ENCODE measurements at regions not wholly inside any gene's neighbourhood (a gene's known extent, or its start where the extent isn't known, plus 50 kb on each side); places are given as distances from the start of the nearest gene placed in this dataset.
A peak's percentile ranks its signal among the peaks of the same experiment; 100 is the strongest.
"Not testable (repeated sequence)": the region's sequence is repeated elsewhere in the genome, so short reads cannot be mapped to it uniquely, and the experiment has no call there.

GRCh38 chr7:80028717-80029116 lies 105.9 kb upstream of the GNAI1 start:
- no peak for DNase-seq (ENCODE audit: low spot score)
- H3K36me3 ChIP-seq: no peaks in the 10 kb centered on the region
- H3K4me3 ChIP-seq: no peak overlapping the region
- H3K9me3 ChIP-seq: no peaks in the 10 kb centered on the region
- H3K27me3 ChIP-seq: no peaks in the 10 kb centered on the region
- no peak for TF ChIP-seq CTCF (IDR thresholded peaks at IDR 0.05)
- no peak overlapping the region for H3K27ac ChIP-seq
- no peaks in the 10 kb centered on the region for H3K4me1 ChIP-seq

- no peak overlapping the region for H3K4me3 ChIP-seq
- H3K36me3 ChIP-seq: no peaks in the 10 kb centered on the region
- H3K9me3 ChIP-seq: no peaks in the 10 kb centered on the region
- H3K27me3 ChIP-seq: no peaks in the 10 kb centered on the region
- H3K4me1 ChIP-seq: no peaks in the 10 kb centered on the region
- H3K27ac ChIP-seq: no peak overlapping the region
- no peak for TF ChIP-seq CTCF (IDR thresholded peaks at IDR 0.05)
- no peak for DNase-seq (ENCODE audit: low spot score)
These were observed 106.9 kb upstream of the GNAI1 start for GRCh38 chr7:80027611-80028173.

- Histone ChIP-seq H3K4me3 (no peak overlapping the region), H3K27ac (no peak overlapping the region), H3K9me3 (no peaks in the 10 kb centered on the region), H3K36me3 (no peaks in the 10 kb centered on the region), H3K27me3 (no peaks in the 10 kb centered on the region), H3K4me1 (no peaks in the 10 kb centered on the region)
- no peak for DNase-seq (ENCODE audit: low spot score)
- no peak for TF ChIP-seq CTCF (IDR thresholded peaks at IDR 0.05)
These were observed 107.9 kb upstream of the GNAI1 start for GRCh38 chr7:80026766-80027165.

- not testable (repeated sequence) for H3K4me1 ChIP-seq; H3K27me3 ChIP-seq; H3K4me3 ChIP-seq; DNase-seq (ENCODE audit: low spot score); H3K36me3 ChIP-seq; H3K9me3 ChIP-seq; H3K27ac ChIP-seq
These were observed 114.4 kb upstream of the GNAI1 start for GRCh38 chr7:80020277-80020676.

GRCh38 chr7:80019809-80020207 lies 114.8 kb upstream of the GNAI1 start:
- H3K9me3 ChIP-seq; H3K27ac ChIP-seq; H3K36me3 ChIP-seq; H3K4me3 ChIP-seq; H3K4me1 ChIP-seq; H3K27me3 ChIP-seq; DNase-seq (ENCODE audit: low spot score): not testable (repeated sequence)

GRCh38 chr7:80018941-80019808 lies 115.5 kb upstream of the GNAI1 start:
- TF ChIP-seq CTCF (IDR thresholded peaks at IDR 0.05): peak; percentile 79 to 88
- Histone ChIP-seq H3K4me1 (no peaks in the 10 kb centered on the region), H3K9me3 (no peaks in the 10 kb centered on the region), H3K4me3 (no peak overlapping the region), H3K27me3 (no peaks in the 10 kb centered on the region), H3K36me3 (no peaks in the 10 kb centered on the region), H3K27ac (no peak overlapping the region)
- no peak for DNase-seq (ENCODE audit: low spot score)
